WTC11 (cell line): ENCODE measurements at regions not wholly inside any gene's neighbourhood (a gene's known extent, or its start where the extent isn't known, plus 50 kb on each side); places are given as distances from the start of the nearest gene placed in this dataset.

Source experiments
- ATAC-seq: fragments of 200-7000 bp; cut with Tn5 transposase; 2 replicates; pipeline ENCODE4 v1.10.0; 2021; ENCODE audit warnings: mild to moderate bottlenecking, moderate library complexity
- CTCF ChIA-PET: fragments of 300-600 bp; sonication (Branson Sonifier 250); formaldehyde crosslinking; loops from one replicate; lab custom pipeline; 2021; ENCODE audit warnings: antibody characterized with exemption; lab: Charles Lee
- POLR2A ChIA-PET: fragments of 350-600 bp; sonication (Branson Sonifier 250); formaldehyde crosslinking; loops from one replicate; lab custom pipeline; 2021; ENCODE audit warnings: antibody characterized with exemption; lab: Charles Lee
- DNase-seq: peaks from one replicate; pipeline ENCODE4 v3.0.0; 2021; ENCODE audit warnings: low spot score
- H3K27ac Mint-ChIP-seq: 2 replicates; pipeline ENCODE4 v1.8.0; 2021; ENCODE audit warnings: mixed read lengths
- H3K27me3 Mint-ChIP-seq: 2 replicates; pipeline ENCODE4 v1.8.0; 2021; ENCODE audit warnings: low read depth, mild to moderate bottlenecking, moderate library complexity, mixed read lengths
- H3K36me3 Mint-ChIP-seq: 2 replicates; pipeline ENCODE4 v1.8.0; 2021; ENCODE audit warnings: mixed read lengths
- H3K4me1 Mint-ChIP-seq: 2 replicates; pipeline ENCODE4 v1.8.0; 2022; ENCODE audit warnings: mixed read lengths
- H3K4me3 Mint-ChIP-seq: 2 replicates; pipeline ENCODE4 v1.8.0; 2021; ENCODE audit warnings: mild to moderate bottlenecking, moderate library complexity, mixed read lengths
- H3K9me3 Mint-ChIP-seq: 2 replicates; pipeline ENCODE4 v1.8.0; 2021; ENCODE audit warnings: mixed read lengths
- ATF1 ChIP-seq: sonication (generic); formaldehyde crosslinking; IDR thresholded peaks from 2 replicates; pipeline ENCODE4 v1.8.1; 2023; ENCODE audit warnings: mild to moderate bottlenecking, moderate library complexity, missing genetic modification reagents
- ESRRA ChIP-seq: sonication (generic); formaldehyde crosslinking; IDR thresholded peaks from 2 replicates; pipeline ENCODE4 v1.8.1; 2022; ENCODE audit warnings: mild to moderate bottlenecking, missing genetic modification reagents, borderline replicate concordance
- GABPB1 ChIP-seq: sonication (generic); formaldehyde crosslinking; IDR thresholded peaks from 2 replicates; pipeline ENCODE4 v1.8.1; 2023; ENCODE audit warnings: mild to moderate bottlenecking, missing genetic modification reagents
- HMGA2 ChIP-seq: fragments of 250-450 bp; sonication (Bioruptor Pico); IDR thresholded peaks from 2 replicates; pipeline ENCODE4 v1.4.0; 2021; ENCODE audit warnings: mild to moderate bottlenecking, moderate library complexity
- IRF2 ChIP-seq: sonication (generic); formaldehyde crosslinking; IDR thresholded peaks from 2 replicates; pipeline ENCODE4 v1.8.0; 2022; ENCODE audit warnings: low read depth, missing genetic modification reagents, borderline replicate concordance
- NR1H2 ChIP-seq: sonication (generic); formaldehyde crosslinking; IDR thresholded peaks from 2 replicates; pipeline ENCODE4 v1.9.0; 2021; ENCODE audit warnings: mild to moderate bottlenecking, moderate library complexity, missing genetic modification reagents
- OVOL2 ChIP-seq: fragments of 250-450 bp; sonication (Bioruptor Pico); IDR thresholded peaks from 2 replicates; pipeline ENCODE4 v1.9.0; 2021; ENCODE audit warnings: mild to moderate bottlenecking, borderline replicate concordance
- SOX15 ChIP-seq: fragments of 250-450 bp; sonication (Bioruptor Pico); IDR thresholded peaks from 2 replicates; pipeline ENCODE4 v1.9.0; 2021; ENCODE audit warnings: mild to moderate bottlenecking
- ZBTB21 ChIP-seq: sonication (generic); formaldehyde crosslinking; IDR thresholded peaks from 2 replicates; pipeline ENCODE4 v1.8.1; 2023; ENCODE audit warnings: mild to moderate bottlenecking, missing genetic modification reagents, borderline replicate concordance
- ZNF121 ChIP-seq: sonication (generic); formaldehyde crosslinking; IDR thresholded peaks from 2 replicates; pipeline ENCODE4 v1.8.0; 2023; ENCODE audit warnings: missing genetic modification reagents
- TF ChIP-seq, protein P1 (sequence below): sonication (generic); formaldehyde crosslinking; IDR thresholded peaks from 2 replicates; pipeline ENCODE4 v1.8.1; 2023; ENCODE audit warnings: mild to moderate bottlenecking, missing genetic modification reagents
- TF ChIP-seq, protein P2 (sequence below): sonication (generic); formaldehyde crosslinking; IDR thresholded peaks from 2 replicates; pipeline ENCODE4 v1.8.1; 2022; ENCODE audit warnings: missing genetic modification reagents, borderline replicate concordance
- TF ChIP-seq, protein P3 (sequence below): sonication (generic); formaldehyde crosslinking; IDR thresholded peaks from 2 replicates; pipeline ENCODE4 v1.8.1; 2022; ENCODE audit warnings: mild to moderate bottlenecking, missing genetic modification reagents, moderate library complexity, borderline replicate concordance
- TF ChIP-seq, protein P4 (sequence below): sonication (generic); formaldehyde crosslinking; IDR thresholded peaks from 2 replicates; pipeline ENCODE4 v1.8.1; 2022; ENCODE audit warnings: low read depth, mild to moderate bottlenecking, moderate library complexity, missing genetic modification reagents, borderline replicate concordance
- TF ChIP-seq, protein P5 (sequence below): sonication (generic); formaldehyde crosslinking; IDR thresholded peaks from 2 replicates; pipeline ENCODE4 v1.8.1; 2022; ENCODE audit warnings: mild to moderate bottlenecking, moderate library complexity, missing genetic modification reagents
- TF ChIP-seq, protein P6 (sequence below): sonication (generic); formaldehyde crosslinking; IDR thresholded peaks from 2 replicates; pipeline ENCODE4 v1.8.0; 2022; ENCODE audit warnings: mild to moderate bottlenecking, missing genetic modification reagents
- TF ChIP-seq, protein P7 (sequence below): sonication (generic); formaldehyde crosslinking; IDR thresholded peaks from 2 replicates; pipeline ENCODE4 v1.8.0; 2022; ENCODE audit warnings: missing genetic modification reagents
- TF ChIP-seq, protein P8 (sequence below): sonication (generic); formaldehyde crosslinking; IDR thresholded peaks from 2 replicates; pipeline ENCODE4 v1.8.1; 2023; ENCODE audit warnings: mild to moderate bottlenecking, moderate library complexity, missing genetic modification reagents
- TF ChIP-seq, protein P9 (sequence below): fragments of 250-450 bp; sonication (Bioruptor Pico); IDR thresholded peaks from 2 replicates; pipeline ENCODE4 v1.9.0; 2021; ENCODE audit warnings: mild to moderate bottlenecking, borderline replicate concordance

DNA sequence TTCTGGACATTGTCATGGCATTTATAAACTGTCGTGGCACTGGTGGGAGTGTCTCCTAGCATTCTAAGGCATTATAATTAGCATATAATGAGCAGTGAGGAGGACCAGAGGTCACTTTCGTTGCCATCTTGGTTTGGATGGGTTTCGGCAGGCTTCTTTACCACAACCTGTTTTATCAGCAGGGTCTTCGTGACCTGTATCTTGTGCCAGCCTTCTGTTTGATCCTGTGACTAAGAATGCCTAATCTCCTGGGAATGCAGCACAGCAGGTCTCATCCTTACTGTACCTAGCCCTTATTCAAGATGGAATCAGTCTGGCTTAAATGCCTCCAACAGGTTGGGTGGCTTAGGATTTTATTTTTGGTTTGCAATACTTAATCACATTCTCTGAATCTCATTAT, 142.7 kb upstream of the GGTLC1 start:
- Mint-ChIP-seq H3K27ac (no peak overlapping the region), H3K4me3 (no peak overlapping the region), H3K9me3 (peaks cover 41% of the 10 kb centered on the region)
- CTCF ChIA-PET: no interaction called here
- no peak for TF ChIP-seq ZNF121 (CRISPR knock-in tag)
- no peak for TF ChIP-seq ATF1 (CRISPR knock-in tag)
- TF ChIP-seq IRF2: no peak
- TF ChIP-seq, protein P1, sequence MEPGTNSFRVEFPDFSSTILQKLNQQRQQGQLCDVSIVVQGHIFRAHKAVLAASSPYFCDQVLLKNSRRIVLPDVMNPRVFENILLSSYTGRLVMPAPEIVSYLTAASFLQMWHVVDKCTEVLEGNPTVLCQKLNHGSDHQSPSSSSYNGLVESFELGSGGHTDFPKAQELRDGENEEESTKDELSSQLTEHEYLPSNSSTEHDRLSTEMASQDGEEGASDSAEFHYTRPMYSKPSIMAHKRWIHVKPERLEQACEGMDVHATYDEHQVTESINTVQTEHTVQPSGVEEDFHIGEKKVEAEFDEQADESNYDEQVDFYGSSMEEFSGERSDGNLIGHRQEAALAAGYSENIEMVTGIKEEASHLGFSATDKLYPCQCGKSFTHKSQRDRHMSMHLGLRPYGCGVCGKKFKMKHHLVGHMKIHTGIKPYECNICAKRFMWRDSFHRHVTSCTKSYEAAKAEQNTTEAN (CRISPR knock-in tag): no peak
- TF ChIP-seq, protein P2, sequence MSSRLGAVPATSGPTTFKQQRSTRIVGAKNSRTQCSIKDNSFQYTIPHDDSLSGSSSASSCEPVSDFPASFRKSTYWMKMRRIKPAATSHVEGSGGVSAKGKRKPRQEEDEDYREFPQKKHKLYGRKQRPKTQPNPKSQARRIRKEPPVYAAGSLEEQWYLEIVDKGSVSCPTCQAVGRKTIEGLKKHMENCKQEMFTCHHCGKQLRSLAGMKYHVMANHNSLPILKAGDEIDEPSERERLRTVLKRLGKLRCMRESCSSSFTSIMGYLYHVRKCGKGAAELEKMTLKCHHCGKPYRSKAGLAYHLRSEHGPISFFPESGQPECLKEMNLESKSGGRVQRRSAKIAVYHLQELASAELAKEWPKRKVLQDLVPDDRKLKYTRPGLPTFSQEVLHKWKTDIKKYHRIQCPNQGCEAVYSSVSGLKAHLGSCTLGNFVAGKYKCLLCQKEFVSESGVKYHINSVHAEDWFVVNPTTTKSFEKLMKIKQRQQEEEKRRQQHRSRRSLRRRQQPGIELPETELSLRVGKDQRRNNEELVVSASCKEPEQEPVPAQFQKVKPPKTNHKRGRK: no peak
- TF ChIP-seq, protein P3, sequence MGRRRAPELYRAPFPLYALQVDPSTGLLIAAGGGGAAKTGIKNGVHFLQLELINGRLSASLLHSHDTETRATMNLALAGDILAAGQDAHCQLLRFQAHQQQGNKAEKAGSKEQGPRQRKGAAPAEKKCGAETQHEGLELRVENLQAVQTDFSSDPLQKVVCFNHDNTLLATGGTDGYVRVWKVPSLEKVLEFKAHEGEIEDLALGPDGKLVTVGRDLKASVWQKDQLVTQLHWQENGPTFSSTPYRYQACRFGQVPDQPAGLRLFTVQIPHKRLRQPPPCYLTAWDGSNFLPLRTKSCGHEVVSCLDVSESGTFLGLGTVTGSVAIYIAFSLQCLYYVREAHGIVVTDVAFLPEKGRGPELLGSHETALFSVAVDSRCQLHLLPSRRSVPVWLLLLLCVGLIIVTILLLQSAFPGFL: no peak
- no peak for TF ChIP-seq GABPB1 (CRISPR knock-in tag)
- TF ChIP-seq, protein P4, sequence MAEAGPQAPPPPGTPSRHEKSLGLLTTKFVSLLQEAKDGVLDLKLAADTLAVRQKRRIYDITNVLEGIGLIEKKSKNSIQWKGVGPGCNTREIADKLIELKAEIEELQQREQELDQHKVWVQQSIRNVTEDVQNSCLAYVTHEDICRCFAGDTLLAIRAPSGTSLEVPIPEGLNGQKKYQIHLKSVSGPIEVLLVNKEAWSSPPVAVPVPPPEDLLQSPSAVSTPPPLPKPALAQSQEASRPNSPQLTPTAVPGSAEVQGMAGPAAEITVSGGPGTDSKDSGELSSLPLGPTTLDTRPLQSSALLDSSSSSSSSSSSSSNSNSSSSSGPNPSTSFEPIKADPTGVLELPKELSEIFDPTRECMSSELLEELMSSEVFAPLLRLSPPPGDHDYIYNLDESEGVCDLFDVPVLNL: no peak
- TF ChIP-seq, all 79 proteins: peak for 0
- DNase-seq (no peak), ATAC-seq (no peak)
- peaks cover 39% of the 10 kb centered on the region for H3K4me1 Mint-ChIP-seq
- no peaks in the 10 kb centered on the region for H3K27me3 Mint-ChIP-seq
- peaks cover 6% of the 10 kb centered on the region for H3K36me3 Mint-ChIP-seq
- POLR2A ChIA-PET: no interaction called here

DNA sequence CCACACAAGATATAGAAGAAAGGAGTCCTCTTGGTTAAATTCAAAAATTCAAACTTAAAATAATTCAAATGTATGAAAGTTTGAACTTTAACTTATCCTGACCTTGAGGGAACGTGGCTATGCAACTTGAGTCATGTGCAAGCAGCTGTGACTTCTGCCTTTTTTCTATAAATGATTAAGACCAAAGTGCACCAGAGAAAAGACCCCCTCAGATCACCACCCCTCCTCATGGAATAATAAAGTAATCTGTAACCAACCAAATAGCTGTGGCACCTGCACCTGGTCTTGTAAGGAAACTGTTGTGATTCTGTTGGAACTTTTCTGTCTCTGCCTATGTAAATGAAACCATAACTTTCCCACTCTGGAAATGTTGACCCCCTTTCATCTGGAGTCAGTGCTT, 141.1 kb upstream of the GGTLC1 start:
- H3K4me1 Mint-ChIP-seq: peaks cover 39% of the 10 kb centered on the region
- ChIA-PET CTCF (interaction anchor here (0.6 to 1.5 kb wide), 4 partner anchors 10 to 192 kb away, joined by 3 to 6 read pairs (median 3); no protein-coding TSS in a partner anchor), POLR2A (no interaction called here)
- H3K27ac Mint-ChIP-seq: no peak overlapping the region
- H3K4me3 Mint-ChIP-seq: no peak overlapping the region
- no peak for DNase-seq
- H3K9me3 Mint-ChIP-seq: peaks cover 42% of the 10 kb centered on the region
- no peaks in the 10 kb centered on the region for H3K27me3 Mint-ChIP-seq
- ATAC-seq: no peak
- H3K36me3 Mint-ChIP-seq: peaks cover 6% of the 10 kb centered on the region
- TF ChIP-seq OVOL2 (CRISPR knock-in tag): no peak
- TF ChIP-seq, protein P5, sequence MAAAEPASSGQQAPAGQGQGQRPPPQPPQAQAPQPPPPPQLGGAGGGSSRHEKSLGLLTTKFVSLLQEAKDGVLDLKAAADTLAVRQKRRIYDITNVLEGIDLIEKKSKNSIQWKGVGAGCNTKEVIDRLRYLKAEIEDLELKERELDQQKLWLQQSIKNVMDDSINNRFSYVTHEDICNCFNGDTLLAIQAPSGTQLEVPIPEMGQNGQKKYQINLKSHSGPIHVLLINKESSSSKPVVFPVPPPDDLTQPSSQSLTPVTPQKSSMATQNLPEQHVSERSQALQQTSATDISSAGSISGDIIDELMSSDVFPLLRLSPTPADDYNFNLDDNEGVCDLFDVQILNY (CRISPR knock-in tag): no peak
- TF ChIP-seq HMGA2 (CRISPR knock-in tag): no peak
- TF ChIP-seq, protein P6, sequence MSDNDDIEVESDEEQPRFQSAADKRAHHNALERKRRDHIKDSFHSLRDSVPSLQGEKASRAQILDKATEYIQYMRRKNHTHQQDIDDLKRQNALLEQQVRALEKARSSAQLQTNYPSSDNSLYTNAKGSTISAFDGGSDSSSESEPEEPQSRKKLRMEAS: no peak
- TF ChIP-seq, protein P7, sequence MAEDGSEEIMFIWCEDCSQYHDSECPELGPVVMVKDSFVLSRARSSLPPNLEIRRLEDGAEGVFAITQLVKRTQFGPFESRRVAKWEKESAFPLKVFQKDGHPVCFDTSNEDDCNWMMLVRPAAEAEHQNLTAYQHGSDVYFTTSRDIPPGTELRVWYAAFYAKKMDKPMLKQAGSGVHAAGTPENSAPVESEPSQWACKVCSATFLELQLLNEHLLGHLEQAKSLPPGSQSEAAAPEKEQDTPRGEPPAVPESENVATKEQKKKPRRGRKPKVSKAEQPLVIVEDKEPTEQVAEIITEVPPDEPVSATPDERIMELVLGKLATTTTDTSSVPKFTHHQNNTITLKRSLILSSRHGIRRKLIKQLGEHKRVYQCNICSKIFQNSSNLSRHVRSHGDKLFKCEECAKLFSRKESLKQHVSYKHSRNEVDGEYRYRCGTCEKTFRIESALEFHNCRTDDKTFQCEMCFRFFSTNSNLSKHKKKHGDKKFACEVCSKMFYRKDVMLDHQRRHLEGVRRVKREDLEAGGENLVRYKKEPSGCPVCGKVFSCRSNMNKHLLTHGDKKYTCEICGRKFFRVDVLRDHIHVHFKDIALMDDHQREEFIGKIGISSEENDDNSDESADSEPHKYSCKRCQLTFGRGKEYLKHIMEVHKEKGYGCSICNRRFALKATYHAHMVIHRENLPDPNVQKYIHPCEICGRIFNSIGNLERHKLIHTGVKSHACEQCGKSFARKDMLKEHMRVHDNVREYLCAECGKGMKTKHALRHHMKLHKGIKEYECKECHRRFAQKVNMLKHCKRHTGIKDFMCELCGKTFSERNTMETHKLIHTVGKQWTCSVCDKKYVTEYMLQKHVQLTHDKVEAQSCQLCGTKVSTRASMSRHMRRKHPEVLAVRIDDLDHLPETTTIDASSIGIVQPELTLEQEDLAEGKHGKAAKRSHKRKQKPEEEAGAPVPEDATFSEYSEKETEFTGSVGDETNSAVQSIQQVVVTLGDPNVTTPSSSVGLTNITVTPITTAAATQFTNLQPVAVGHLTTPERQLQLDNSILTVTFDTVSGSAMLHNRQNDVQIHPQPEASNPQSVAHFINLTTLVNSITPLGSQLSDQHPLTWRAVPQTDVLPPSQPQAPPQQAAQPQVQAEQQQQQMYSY (CRISPR knock-in tag): no peak
- no peak for TF ChIP-seq ESRRA
- no peak for TF ChIP-seq ZBTB21 (CRISPR knock-in tag)
- TF ChIP-seq NR1H2 (CRISPR knock-in tag): no peak
- TF ChIP-seq SOX15 (CRISPR knock-in tag): no peak
- TF ChIP-seq, protein P8, sequence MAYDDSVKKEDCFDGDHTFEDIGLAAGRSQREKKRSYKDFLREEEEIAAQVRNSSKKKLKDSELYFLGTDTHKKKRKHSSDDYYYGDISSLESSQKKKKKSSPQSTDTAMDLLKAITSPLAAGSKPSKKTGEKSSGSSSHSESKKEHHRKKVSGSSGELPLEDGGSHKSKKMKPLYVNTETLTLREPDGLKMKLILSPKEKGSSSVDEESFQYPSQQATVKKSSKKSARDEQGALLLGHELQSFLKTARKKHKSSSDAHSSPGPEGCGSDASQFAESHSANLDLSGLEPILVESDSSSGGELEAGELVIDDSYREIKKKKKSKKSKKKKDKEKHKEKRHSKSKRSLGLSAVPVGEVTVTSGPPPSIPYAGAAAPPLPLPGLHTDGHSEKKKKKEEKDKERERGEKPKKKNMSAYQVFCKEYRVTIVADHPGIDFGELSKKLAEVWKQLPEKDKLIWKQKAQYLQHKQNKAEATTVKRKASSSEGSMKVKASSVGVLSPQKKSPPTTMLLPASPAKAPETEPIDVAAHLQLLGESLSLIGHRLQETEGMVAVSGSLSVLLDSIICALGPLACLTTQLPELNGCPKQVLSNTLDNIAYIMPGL (CRISPR knock-in tag): no peak
- TF ChIP-seq, protein P9, sequence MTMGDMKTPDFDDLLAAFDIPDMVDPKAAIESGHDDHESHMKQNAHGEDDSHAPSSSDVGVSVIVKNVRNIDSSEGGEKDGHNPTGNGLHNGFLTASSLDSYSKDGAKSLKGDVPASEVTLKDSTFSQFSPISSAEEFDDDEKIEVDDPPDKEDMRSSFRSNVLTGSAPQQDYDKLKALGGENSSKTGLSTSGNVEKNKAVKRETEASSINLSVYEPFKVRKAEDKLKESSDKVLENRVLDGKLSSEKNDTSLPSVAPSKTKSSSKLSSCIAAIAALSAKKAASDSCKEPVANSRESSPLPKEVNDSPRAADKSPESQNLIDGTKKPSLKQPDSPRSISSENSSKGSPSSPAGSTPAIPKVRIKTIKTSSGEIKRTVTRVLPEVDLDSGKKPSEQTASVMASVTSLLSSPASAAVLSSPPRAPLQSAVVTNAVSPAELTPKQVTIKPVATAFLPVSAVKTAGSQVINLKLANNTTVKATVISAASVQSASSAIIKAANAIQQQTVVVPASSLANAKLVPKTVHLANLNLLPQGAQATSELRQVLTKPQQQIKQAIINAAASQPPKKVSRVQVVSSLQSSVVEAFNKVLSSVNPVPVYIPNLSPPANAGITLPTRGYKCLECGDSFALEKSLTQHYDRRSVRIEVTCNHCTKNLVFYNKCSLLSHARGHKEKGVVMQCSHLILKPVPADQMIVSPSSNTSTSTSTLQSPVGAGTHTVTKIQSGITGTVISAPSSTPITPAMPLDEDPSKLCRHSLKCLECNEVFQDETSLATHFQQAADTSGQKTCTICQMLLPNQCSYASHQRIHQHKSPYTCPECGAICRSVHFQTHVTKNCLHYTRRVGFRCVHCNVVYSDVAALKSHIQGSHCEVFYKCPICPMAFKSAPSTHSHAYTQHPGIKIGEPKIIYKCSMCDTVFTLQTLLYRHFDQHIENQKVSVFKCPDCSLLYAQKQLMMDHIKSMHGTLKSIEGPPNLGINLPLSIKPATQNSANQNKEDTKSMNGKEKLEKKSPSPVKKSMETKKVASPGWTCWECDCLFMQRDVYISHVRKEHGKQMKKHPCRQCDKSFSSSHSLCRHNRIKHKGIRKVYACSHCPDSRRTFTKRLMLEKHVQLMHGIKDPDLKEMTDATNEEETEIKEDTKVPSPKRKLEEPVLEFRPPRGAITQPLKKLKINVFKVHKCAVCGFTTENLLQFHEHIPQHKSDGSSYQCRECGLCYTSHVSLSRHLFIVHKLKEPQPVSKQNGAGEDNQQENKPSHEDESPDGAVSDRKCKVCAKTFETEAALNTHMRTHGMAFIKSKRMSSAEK (CRISPR knock-in tag): no peak
